Thyroid gland (tissue), 4 donors: ENCODE measurements at regions not wholly inside any gene's neighbourhood (a gene's known extent, or its start where the extent isn't known, plus 50 kb on each side); places are given as distances from the start of the nearest gene placed in this dataset.

Source experiments
- DNase-seq, 2 donors: peaks; one replicate each; pipeline ENCODE4 v3.0.0-alpha.2; 2019
- H3K27ac ChIP-seq, 3 donors: fragments of 200-600 bp; sonication (generic); 1 replicate in 2 of 3; 2 replicates in 1 of 3; pipeline ENCODE4 v1.5.1; 2016 to 2019; ENCODE audit warnings: mild to moderate bottlenecking in 1 of 3, moderate library complexity in 1 of 3
- H3K27me3 ChIP-seq: fragments of 200-600 bp; sonication (generic); one replicate; pipeline ENCODE4 v1.5.1; 2019
- H3K36me3 ChIP-seq, 2 donors: fragments of 200-600 bp; sonication (generic); one replicate each; pipeline ENCODE4 v1.5.1; 2016 to 2019
- H3K4me1 ChIP-seq, 2 donors: fragments of 200-600 bp; sonication (generic); one replicate each; pipeline ENCODE4 v1.5.1; 2017 to 2019
- H3K4me3 ChIP-seq, 3 donors: fragments of 200-600 bp; sonication (generic); replicated peaks in 1 of 3; 1 replicate in 2 of 3; 2 replicates in 1 of 3; pipeline ENCODE4 v1.5.1; 2016; ENCODE audit warnings: mild to moderate bottlenecking in 1 of 3
- H3K9me3 ChIP-seq: fragments of 200-600 bp; sonication (generic); one replicate; pipeline ENCODE4 v1.5.1; 2017
- POLR2A ChIP-seq, 2 donors: fragments of 450-650 bp; IDR thresholded peaks; one replicate each; pipeline ENCODE4 v1.6.1; 2017; ENCODE audit warnings: antibody characterized with exemption in 2 of 2, mild to moderate bottlenecking in 2 of 2, moderate library complexity in 1 of 2
- WGBS, 2 donors: methylation state at CpG; one replicate each; pipeline ENCODE4 v1.1.5; 2017; 5-methylcytosine and 5-hydroxymethylcytosine counted together
- intact Hi-C: fragments of 100-400 bp; cut with DNase I; formaldehyde crosslinking; loops from one replicate; pipeline ENCODE4 v1.15.1; 2023
- TF ChIP-seq, protein P1 (sequence below), 6 experiments: fragments of 200-600 bp in 3 of 6; fragments of 450-650 bp in 3 of 6; sonication (generic) in 3 of 6; IDR thresholded peaks; one replicate each; pipeline ENCODE4 v1.5.1; 2016 to 2019; ENCODE audit warnings: antibody characterized with exemption in 6 of 6, mild to moderate bottlenecking in 2 of 6, inconsistent platforms in 1 of 6, moderate library complexity in 1 of 6

DNA sequence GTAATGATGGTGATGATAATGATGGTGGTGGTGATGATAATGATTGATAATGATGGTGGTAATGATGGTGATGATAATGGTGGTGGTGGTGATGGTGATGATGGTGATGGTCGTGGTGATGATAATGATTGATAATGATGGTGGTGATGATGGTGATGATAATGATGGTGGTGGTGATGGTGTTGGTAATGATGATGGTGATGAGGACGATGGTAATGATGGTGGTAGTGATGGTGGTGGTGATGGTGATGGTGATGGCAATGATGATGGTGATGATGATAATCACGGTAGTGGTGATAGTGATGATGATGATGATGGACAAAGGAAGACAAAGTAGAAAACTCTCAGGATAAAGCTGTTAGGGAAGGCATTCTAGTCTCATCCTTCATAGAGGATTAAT lies 310.5 kb downstream of the MSX2 start:
- Histone ChIP-seq H3K27me3 (no peaks in the 10 kb centered on the region), H3K4me1 (no peaks in the 10 kb centered on the region), H3K9me3 (no peaks in the 10 kb centered on the region), H3K4me3 (no peak overlapping the region), H3K36me3 (no peaks in the 10 kb centered on the region), H3K27ac (no peak overlapping the region)
- 92 to 93% methylated on average over 3 of the region's 3 CpGs for WGBS, 2 donors
- intact Hi-C loops: no loop called here
- no peak for TF ChIP-seq POLR2A (IDR thresholded peaks at IDR 0.05)
- TF ChIP-seq, protein P1, sequence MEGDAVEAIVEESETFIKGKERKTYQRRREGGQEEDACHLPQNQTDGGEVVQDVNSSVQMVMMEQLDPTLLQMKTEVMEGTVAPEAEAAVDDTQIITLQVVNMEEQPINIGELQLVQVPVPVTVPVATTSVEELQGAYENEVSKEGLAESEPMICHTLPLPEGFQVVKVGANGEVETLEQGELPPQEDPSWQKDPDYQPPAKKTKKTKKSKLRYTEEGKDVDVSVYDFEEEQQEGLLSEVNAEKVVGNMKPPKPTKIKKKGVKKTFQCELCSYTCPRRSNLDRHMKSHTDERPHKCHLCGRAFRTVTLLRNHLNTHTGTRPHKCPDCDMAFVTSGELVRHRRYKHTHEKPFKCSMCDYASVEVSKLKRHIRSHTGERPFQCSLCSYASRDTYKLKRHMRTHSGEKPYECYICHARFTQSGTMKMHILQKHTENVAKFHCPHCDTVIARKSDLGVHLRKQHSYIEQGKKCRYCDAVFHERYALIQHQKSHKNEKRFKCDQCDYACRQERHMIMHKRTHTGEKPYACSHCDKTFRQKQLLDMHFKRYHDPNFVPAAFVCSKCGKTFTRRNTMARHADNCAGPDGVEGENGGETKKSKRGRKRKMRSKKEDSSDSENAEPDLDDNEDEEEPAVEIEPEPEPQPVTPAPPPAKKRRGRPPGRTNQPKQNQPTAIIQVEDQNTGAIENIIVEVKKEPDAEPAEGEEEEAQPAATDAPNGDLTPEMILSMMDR (IDR thresholded peaks at IDR 0.05): no peak
- DNase-seq: no peak

DNA sequence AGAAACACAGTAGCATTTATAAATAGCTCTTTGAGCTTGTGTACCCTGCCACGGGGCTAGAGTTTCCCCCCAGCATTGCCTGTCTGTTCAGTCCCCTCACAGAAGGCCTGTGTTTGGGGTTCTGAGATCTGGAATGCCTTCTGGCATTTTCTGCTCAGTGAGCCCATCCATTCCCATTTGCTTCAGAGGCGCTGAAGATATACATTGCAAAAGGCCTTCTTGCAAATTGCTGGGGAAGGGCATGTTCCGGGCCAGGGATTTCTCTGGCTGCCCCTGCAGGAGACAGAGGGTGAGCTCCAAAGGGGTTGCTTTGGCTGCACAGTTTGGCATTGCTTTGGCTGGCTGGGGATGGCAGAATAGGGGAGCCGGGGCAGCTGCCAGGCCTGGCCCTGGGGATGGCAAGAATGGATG lies 308.4 kb downstream of the MSX2 start:
- Histone ChIP-seq H3K4me3 (no peak overlapping the region), H3K27ac (no peak overlapping the region), H3K27me3 (no peaks in the 10 kb centered on the region), H3K9me3 (no peaks in the 10 kb centered on the region), H3K36me3 (no peaks in the 10 kb centered on the region), H3K4me1 (no peaks in the 10 kb centered on the region)
- intact Hi-C loops: no loop called here
- no peak for DNase-seq
- no peak for TF ChIP-seq POLR2A (IDR thresholded peaks at IDR 0.05)
- TF ChIP-seq, protein P1 (IDR thresholded peaks at IDR 0.05): no peak
- 76 to 77% methylated on average over 4 of the region's 4 CpGs for WGBS, 2 donors

DNA sequence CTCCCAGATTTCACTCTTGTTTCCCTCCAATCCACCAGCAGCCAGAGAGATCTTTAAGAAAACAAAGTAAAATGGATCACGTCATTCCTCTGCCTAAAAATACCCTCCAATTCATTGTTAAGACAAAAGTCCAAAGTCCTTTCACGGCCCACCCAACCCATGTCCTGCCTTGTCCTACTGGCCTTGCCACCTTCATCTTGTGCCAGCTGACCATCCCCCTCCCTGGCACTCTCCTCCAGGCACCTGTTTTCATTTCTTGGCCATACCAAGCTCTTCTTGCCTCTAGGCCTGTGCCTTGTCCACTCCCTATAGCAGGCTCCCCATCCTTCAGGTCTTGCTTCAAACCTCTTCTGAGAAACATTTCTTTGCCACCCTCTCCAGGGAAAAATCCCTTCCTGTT lies 307.6 kb downstream of the MSX2 start:
- WGBS, 2 donors: 78 to 79% methylated on average over 2 of the region's 2 CpGs
- no peaks in the 10 kb centered on the region for H3K36me3 ChIP-seq

DNA sequence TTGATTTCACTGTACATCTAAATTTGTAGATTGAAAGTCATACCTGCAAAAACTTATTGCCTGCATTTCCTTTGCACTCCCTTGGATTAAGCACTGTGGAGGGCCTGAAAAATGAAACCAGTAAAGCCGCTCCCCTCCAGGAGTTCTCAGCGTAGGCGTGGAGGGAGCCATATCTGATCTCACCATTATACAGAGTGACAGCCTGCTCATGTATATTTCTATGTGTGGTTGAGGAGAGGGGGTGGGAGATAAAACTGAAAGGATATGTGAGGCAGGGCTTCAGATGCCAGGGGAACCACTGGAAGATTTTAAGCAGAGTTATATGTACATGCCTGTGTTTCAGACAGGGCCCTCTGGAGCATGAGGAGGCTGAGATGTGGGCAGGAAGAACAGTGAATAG lies 303.0 kb downstream of the MSX2 start:
- no peaks in the 10 kb centered on the region for H3K27me3 ChIP-seq
- H3K9me3 ChIP-seq: no peaks in the 10 kb centered on the region
- H3K36me3 ChIP-seq: no peaks in the 10 kb centered on the region
- no peak for DNase-seq
- intact Hi-C loops: no loop called here
- whole genome bisulfite sequencing, 2 donors: 88 to 91% methylated on average over 3 of the region's 3 CpGs
- no peak overlapping the region for H3K27ac ChIP-seq
- H3K4me3 ChIP-seq: no peak overlapping the region
- no peaks in the 10 kb centered on the region for H3K4me1 ChIP-seq
- TF ChIP-seq POLR2A (IDR thresholded peaks at IDR 0.05): no peak
- TF ChIP-seq, protein P1 (IDR thresholded peaks at IDR 0.05): no peak

More for the DNA sequence above, 307.6 kb downstream of the MSX2 start:
- H3K4me1 ChIP-seq: no peaks in the 10 kb centered on the region
- H3K27ac ChIP-seq: no peak overlapping the region
- no peaks in the 10 kb centered on the region for H3K9me3 ChIP-seq
- no peaks in the 10 kb centered on the region for H3K27me3 ChIP-seq
- intact Hi-C loops: no loop called here
- no peak overlapping the region for H3K4me3 ChIP-seq
- no peak for DNase-seq
- no peak for TF ChIP-seq POLR2A (IDR thresholded peaks at IDR 0.05)
- TF ChIP-seq, protein P1 (IDR thresholded peaks at IDR 0.05): no peak

DNA sequence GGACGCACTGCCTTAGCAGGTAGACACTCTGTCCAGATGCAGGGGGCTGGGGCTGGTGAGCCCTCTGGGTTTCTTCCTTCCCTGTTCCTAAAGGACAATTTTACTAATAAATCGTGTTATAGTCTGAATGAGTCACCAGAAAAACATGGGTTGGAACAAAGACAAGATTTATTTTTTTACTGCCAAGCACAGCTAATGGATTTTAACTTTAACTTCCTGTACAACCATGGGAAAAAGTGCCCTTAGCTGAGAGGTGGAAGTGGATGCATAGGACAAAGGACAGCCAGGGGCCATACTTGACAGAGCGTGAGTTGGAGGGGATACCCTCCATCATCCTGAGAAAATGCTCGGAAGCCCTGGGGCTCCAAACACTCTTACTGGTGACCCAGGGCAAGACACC lies 300.7 kb downstream of the MSX2 start:
- Histone ChIP-seq H3K27me3 (no peaks in the 10 kb centered on the region), H3K4me1 (peaks cover 0 to 7% of the 10 kb centered on the region in 2 donors), H3K36me3 (no peaks in the 10 kb centered on the region), H3K4me3 (no peak overlapping the region), H3K9me3 (no peaks in the 10 kb centered on the region), H3K27ac (no peak overlapping the region)
- 61 to 80% methylated on average over 4 of the region's 4 CpGs for WGBS, 2 donors
- DNase-seq: no peak
- intact Hi-C loops: no loop called here
- TF ChIP-seq, protein P1 (IDR thresholded peaks at IDR 0.05): no peak
- no peak for TF ChIP-seq POLR2A (IDR thresholded peaks at IDR 0.05)
